Hippocampal formation (tissue), 2 donors: ENCODE measurements at regions not wholly inside any gene's neighbourhood (a gene's known extent, or its start where the extent isn't known, plus 50 kb on each side); places are given as distances from the start of the nearest gene placed in this dataset.

Experiments
- DNase-seq, 2 donors: peaks; one replicate each; lab custom pipeline; 2025; lab: John Stamatoyannopoulos, UW

- no peak for DNase-seq
Measured at GRCh38 chr1:189821833-189822232, 655.8 kb downstream of the BRINP3 start.

- no peak for DNase-seq
Measured at GRCh38 chr1:189834813-189835212, 642.9 kb downstream of the BRINP3 start.

- DNase-seq: no peak
Measured at GRCh38 chr1:189847613-189848012, 630.1 kb downstream of the BRINP3 start.

GRCh38 chr1:189851806-189852367 is 625.8 kb downstream of the BRINP3 start:
- no peak for DNase-seq

GRCh38 chr1:189859385-189859977 is 618.2 kb downstream of the BRINP3 start:
- no peak for DNase-seq

- no peak for DNase-seq
Measured at GRCh38 chr1:189866606-189867005, 611.1 kb downstream of the BRINP3 start.

- no peak for DNase-seq
Measured at GRCh38 chr1:189868021-189868420, 609.6 kb downstream of the BRINP3 start.

- DNase-seq: no peak
Measured at GRCh38 chr1:189874715-189875435, 602.8 kb downstream of the BRINP3 start.

- no peak for DNase-seq
Measured at GRCh38 chr1:189880135-189880534, 597.5 kb downstream of the BRINP3 start.

GRCh38 chr1:189899686-189900425 is 577.8 kb downstream of the BRINP3 start:
- DNase-seq: no peak

- DNase-seq: no peak
Measured at GRCh38 chr1:189904509-189904908, 573.2 kb downstream of the BRINP3 start.

- no peak for DNase-seq
Measured at GRCh38 chr1:189908113-189908512, 569.6 kb downstream of the BRINP3 start.

GRCh38 chr1:189921613-189922012 is 556.1 kb downstream of the BRINP3 start:
- no peak for DNase-seq

GRCh38 chr1:189927641-189928040 is 550.0 kb downstream of the BRINP3 start:
- no peak for DNase-seq

GRCh38 chr1:189929501-189930099 is 548.1 kb downstream of the BRINP3 start:
- no peak for DNase-seq

GRCh38 chr1:189936861-189937260 is 540.8 kb downstream of the BRINP3 start:
- no peak for DNase-seq

GRCh38 chr1:189939967-189940366 is 537.7 kb downstream of the BRINP3 start:
- peak in 1 of 2 donors; percentile 3 for DNase-seq

GRCh38 chr1:189941922-189942321 is 535.7 kb downstream of the BRINP3 start:
- DNase-seq: no peak

- no peak for DNase-seq
Measured at GRCh38 chr1:189958756-189959155, 518.9 kb downstream of the BRINP3 start.

- DNase-seq: no peak
Measured at GRCh38 chr1:189960769-189961168, 516.9 kb downstream of the BRINP3 start.

- no peak for DNase-seq
Measured at GRCh38 chr1:189962181-189962580, 515.5 kb downstream of the BRINP3 start.
